SU-DHL-6 (cell line): ENCODE measurements at regions not wholly inside any gene's neighbourhood (a gene's known extent, or its start where the extent isn't known, plus 50 kb on each side); places are given as distances from the start of the nearest gene placed in this dataset.

Source experiments
- EZH2phosphoT487 ChIP-seq: fragments of 200-600 bp; sonication (generic), shearing (Covaris generic); conservative IDR thresholded peaks from 2 replicates; pipeline ENCODE4 v1.6.1; 2018; ENCODE audit warnings: mild to moderate bottlenecking, antibody characterized with exemption, low read length, moderate library complexity, mixed read lengths
- TF ChIP-seq, protein P1 (sequence below): fragments of 200-600 bp; sonication (generic); IDR thresholded peaks from one replicate; pipeline ENCODE4 v1.5.1; 2017; ENCODE audit warnings: antibody characterized with exemption, mild to moderate bottlenecking, low read length, moderate library complexity; ENCODE audit not compliant: insufficient read depth, poor library complexity, severe bottlenecking

DNA sequence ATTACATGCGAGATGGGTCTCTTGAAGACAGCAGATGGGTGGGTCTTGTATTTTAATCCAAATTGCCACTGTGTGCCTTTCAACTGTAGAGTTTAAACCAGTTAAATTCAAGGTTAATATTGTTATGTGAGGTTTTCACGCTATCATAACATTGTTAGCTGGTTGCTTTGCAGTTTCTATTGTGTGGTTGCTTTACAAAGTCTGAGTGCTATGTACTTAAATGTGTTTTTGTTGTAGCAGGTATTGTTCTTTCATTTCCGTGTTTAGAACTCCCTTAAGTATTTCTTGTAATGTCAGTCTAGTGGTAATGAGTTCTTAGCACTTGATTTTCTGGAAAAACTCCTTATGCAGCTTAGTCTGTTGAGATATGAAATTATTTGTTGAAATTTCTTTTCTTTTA is 193.3 kb downstream of the MOXD1 start:
- TF ChIP-seq, protein P1, sequence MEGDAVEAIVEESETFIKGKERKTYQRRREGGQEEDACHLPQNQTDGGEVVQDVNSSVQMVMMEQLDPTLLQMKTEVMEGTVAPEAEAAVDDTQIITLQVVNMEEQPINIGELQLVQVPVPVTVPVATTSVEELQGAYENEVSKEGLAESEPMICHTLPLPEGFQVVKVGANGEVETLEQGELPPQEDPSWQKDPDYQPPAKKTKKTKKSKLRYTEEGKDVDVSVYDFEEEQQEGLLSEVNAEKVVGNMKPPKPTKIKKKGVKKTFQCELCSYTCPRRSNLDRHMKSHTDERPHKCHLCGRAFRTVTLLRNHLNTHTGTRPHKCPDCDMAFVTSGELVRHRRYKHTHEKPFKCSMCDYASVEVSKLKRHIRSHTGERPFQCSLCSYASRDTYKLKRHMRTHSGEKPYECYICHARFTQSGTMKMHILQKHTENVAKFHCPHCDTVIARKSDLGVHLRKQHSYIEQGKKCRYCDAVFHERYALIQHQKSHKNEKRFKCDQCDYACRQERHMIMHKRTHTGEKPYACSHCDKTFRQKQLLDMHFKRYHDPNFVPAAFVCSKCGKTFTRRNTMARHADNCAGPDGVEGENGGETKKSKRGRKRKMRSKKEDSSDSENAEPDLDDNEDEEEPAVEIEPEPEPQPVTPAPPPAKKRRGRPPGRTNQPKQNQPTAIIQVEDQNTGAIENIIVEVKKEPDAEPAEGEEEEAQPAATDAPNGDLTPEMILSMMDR, result no peak
- no peak for TF ChIP-seq EZH2phosphoT487
